HepG2 (cell line): ENCODE measurements at regions not wholly inside any gene's neighbourhood (a gene's known extent, or its start where the extent isn't known, plus 50 kb on each side); places are given as distances from the start of the nearest gene placed in this dataset.

ENCODE experiments used
- ATAC-seq: fragments of 200-7000 bp; cut with Tn5 transposase; 3 replicates; pipeline ENCODE4 v1.9.1; 2020; ENCODE audit warnings: mild to moderate bottlenecking, moderate library complexity
- BruUV-seq: library from RNA; stranded (reverse); fragments of 400-500 nt; replicated peaks from 2 replicates; lab custom pipeline; 2021; lab: Mats Ljungman, UMichigan
- CTCF ChIA-PET: fragments of 300-600 bp; formaldehyde crosslinking; extraction: SDS; loops from one replicate; lab custom pipeline; 2021; ENCODE audit warnings: low total read pairs, inconsistent platforms, low intra/inter-chr PET ratio; lab: Yijun Ruan, JAX
- POLR2A ChIA-PET: fragments of 350-600 bp; sonication (Branson Sonifier 250); formaldehyde crosslinking; loops from one replicate; lab custom pipeline; 2020; ENCODE audit warnings: antibody characterized with exemption, inconsistent platforms; lab: Yijun Ruan, JAX
- DNase-seq: peaks from one replicate; pipeline ENCODE4 v3.0.0-alpha.2; 2015; ENCODE audit warnings: low spot score
- FAIRE-seq: peaks from 3 replicates; lab custom pipeline; 2011; peaks lifted over from hg19 to GRCh38; lab: Jason Lieb, UNC
- H2AFZ ChIP-seq: one replicate; pipeline ENCODE4 v1.6.1; 2011; ENCODE audit warnings: low read length, inconsistent platforms
- H3K27ac ChIP-seq: fragments of 300-600 bp; 3 replicates; pipeline ENCODE4 v1.8.0; 2011; ENCODE audit warnings: mixed run types, mild to moderate bottlenecking, mixed read lengths, low read length, inconsistent platforms; ENCODE audit not compliant: insufficient read depth; ENCODE audit errors: extremely low read length
- H3K27me3 ChIP-seq, 2 experiments: fragments of 200-600 bp in 1 of 2; 2 replicates in 1 of 2; 3 replicates in 1 of 2; pipeline versions ENCODE4 v1.6.0 to v1.8.0; 2011; ENCODE audit warnings: low read length in 2 of 2, mild to moderate bottlenecking in 2 of 2, moderate library complexity in 2 of 2, inconsistent platforms in 1 of 2; ENCODE audit not compliant: insufficient read depth in 2 of 2, control insufficient read depth in 1 of 2
- H3K36me3 ChIP-seq, 2 experiments: fragments of 200-600 bp in 1 of 2; replicated peaks in 1 of 2; 2 replicates in 1 of 2; 3 replicates in 1 of 2; pipeline versions ENCODE4 v1.5.1 to v1.8.0; 2011; ENCODE audit warnings: low read length in 2 of 2, inconsistent platforms in 1 of 2; ENCODE audit not compliant: insufficient read depth in 2 of 2, control insufficient read depth in 1 of 2
- H3K4me1 ChIP-seq: 2 replicates; pipeline ENCODE4 v1.5.1; 2012; ENCODE audit warnings: low read length, inconsistent platforms; ENCODE audit not compliant: insufficient read depth
- H3K4me2 ChIP-seq: 2 replicates; pipeline ENCODE4 v1.6.0; 2011; ENCODE audit warnings: low read depth, low read length, inconsistent platforms
- H3K4me3 ChIP-seq, 3 experiments: fragments of 200-600 bp in 1 of 3; sonication (generic), shearing (Covaris generic) in 1 of 3; replicated peaks in 1 of 3; 2 replicates each; pipeline ENCODE4 v1.5.1; 2011 to 2016; ENCODE audit warnings: low read length in 3 of 3, inconsistent platforms in 2 of 3, low read depth in 2 of 3, mild to moderate bottlenecking in 2 of 3, control low read depth in 1 of 3, mixed read lengths in 1 of 3; ENCODE audit not compliant: insufficient read depth in 1 of 3
- H3K79me2 ChIP-seq: one replicate; pipeline ENCODE4 v1.6.1; 2011; ENCODE audit warnings: low read length, inconsistent platforms; ENCODE audit not compliant: insufficient read depth
- H3K9ac ChIP-seq: 2 replicates; pipeline ENCODE4 v1.6.0; 2011; ENCODE audit warnings: mild to moderate bottlenecking, low read depth, low read length, inconsistent platforms; ENCODE audit not compliant: insufficient read depth
- H3K9me3 ChIP-seq: 2 replicates; pipeline ENCODE4 v1.5.1; 2012; ENCODE audit warnings: mild to moderate bottlenecking, low read length
- H4K20me1 ChIP-seq: 2 replicates; pipeline ENCODE4 v1.6.0; 2011; ENCODE audit warnings: inconsistent platforms, mild to moderate bottlenecking, low read length, moderate library complexity; ENCODE audit not compliant: insufficient read depth
- CHD2 ChIP-seq: IDR thresholded peaks from 2 replicates; pipeline ENCODE4 v1.6.1; 2011; ENCODE audit warnings: low read depth, low read length, improper control_type of control experiment
- NR1H2 ChIP-seq: sonication (generic); formaldehyde crosslinking; IDR thresholded peaks from 2 replicates; pipeline ENCODE4 v1.8.1; 2022; ENCODE audit warnings: low read depth, missing genetic modification reagents, borderline replicate concordance
- PAX8 ChIP-seq: sonication (generic); formaldehyde crosslinking; IDR thresholded peaks from 2 replicates; pipeline ENCODE4 v1.8.0; 2022; ENCODE audit warnings: mild to moderate bottlenecking, missing genetic modification reagents, borderline replicate concordance
- RELA ChIP-seq: sonication (generic); formaldehyde crosslinking; IDR thresholded peaks from 2 replicates; pipeline ENCODE4 v1.4.0; 2020; ENCODE audit warnings: missing genetic modification reagents
- TBP ChIP-seq: sonication (generic); formaldehyde crosslinking; IDR thresholded peaks from 2 replicates; pipeline ENCODE4 v1.5.0; 2020; ENCODE audit warnings: missing genetic modification reagents
- TOPORS ChIP-seq: sonication (generic); formaldehyde crosslinking; IDR thresholded peaks from 2 replicates; pipeline ENCODE4 v1.8.0; 2023; ENCODE audit warnings: mild to moderate bottlenecking, missing genetic modification reagents
- ZNF263 ChIP-seq: sonication (generic); formaldehyde crosslinking; IDR thresholded peaks from 2 replicates; pipeline ENCODE4 v1.4.0; 2020; ENCODE audit warnings: missing genetic modification reagents
- ZNF550 ChIP-seq: sonication (generic); formaldehyde crosslinking; IDR thresholded peaks from 2 replicates; pipeline ENCODE4 v1.4.0; 2020; ENCODE audit warnings: mild to moderate bottlenecking, missing genetic modification reagents, borderline replicate concordance
- ZSCAN25 ChIP-seq: sonication (generic); formaldehyde crosslinking; IDR thresholded peaks from 2 replicates; pipeline ENCODE4 v1.8.0; 2022; ENCODE audit warnings: mild to moderate bottlenecking, missing genetic modification reagents
- WGBS: methylation state at CpG from one replicate; pipeline ENCODE4 v1.1.6; 2017; ENCODE audit warnings: low lambda C conversion rate; 5-methylcytosine and 5-hydroxymethylcytosine counted together
- in situ Hi-C: cut with HindIII; loops from 2 replicates; pipeline ENCODE4 v1.10.0; 2017; ENCODE audit warnings: low pct_unique_long_range_greater_than_20kb; ENCODE audit not compliant: extremely low pct_ligation_motif_present
- intact Hi-C: fragments of 100-400 bp; cut with micrococcal nuclease; formaldehyde crosslinking; loops from one replicate; pipeline ENCODE4 v1.10.0; 2022; ENCODE audit not compliant: unreplicated experiment
- TF ChIP-seq, protein P1 (sequence below): IDR thresholded peaks from 2 replicates; pipeline ENCODE4 v1.6.1; 2016; ENCODE audit warnings: missing genetic modification reagents, missing compliant biosample characterization

DNA sequence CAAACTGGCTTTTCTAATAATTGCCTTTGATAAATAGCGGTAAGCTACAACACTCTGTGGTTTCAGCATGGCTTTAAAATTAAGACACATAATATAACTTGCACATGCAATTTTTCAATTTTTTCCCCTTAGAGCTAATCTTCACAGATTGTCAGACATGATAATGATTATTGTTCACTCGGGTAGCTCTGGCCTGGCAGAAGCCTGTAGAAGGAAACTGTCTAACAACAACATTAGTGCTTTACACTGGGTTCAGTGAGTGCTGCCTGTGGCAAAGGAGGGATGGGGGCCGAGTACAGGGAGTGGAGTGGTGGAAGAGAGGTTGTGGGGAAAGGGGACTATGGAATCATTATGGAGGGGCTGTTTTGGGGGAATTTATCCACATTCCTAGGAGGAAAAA lies 67.2 kb upstream of the AUTS2 start (continued):
- TF ChIP-seq PAX8 (CRISPR knock-in tag) = no peak
- TF ChIP-seq ZSCAN25 (CRISPR knock-in tag) = no peak
- TF ChIP-seq ZNF263 (CRISPR knock-in tag) = no peak

DNA sequence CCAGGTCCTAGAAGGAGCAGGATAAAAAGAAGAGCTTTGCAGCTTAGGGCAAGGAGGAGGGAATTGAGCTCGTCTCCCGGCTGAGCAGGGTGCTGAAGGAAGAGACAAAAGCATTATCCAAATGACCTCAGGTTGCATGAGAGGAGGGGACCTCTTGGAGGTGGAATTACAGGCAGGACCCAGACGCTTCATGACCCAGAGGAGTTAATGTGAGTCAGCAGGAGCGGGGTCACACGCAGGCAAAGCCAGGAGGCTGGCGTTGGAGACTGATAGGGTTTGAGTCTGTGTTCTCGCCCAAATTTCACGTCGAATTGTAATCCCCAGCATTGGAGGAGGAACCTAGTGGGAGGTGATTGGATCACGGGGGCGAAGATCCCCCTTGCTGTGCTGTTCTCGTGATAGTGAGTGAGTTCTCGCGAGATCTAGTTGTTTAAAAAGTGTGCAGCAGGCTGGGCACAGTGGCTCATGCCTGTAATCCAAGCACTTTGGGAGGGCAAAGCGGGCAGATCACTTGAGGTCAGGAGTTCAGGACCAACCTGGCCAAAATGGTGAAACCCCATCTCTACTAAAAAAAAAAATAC lies 63.7 kb upstream of the AUTS2 start:
- H3K9me3 ChIP-seq = no peaks in the 10 kb centered on the region
- H3K4me3 ChIP-seq = no peak overlapping the region
- H3K4me1 ChIP-seq = no peaks in the 10 kb centered on the region
- H3K4me2 ChIP-seq = peak overlapping the region; percentile 18; the same call in 1 of the 2 replicates
- no peak for FAIRE-seq
- in situ Hi-C loops = no loop called here
- H3K27me3 ChIP-seq = no peaks in the 10 kb centered on the region; a peak in 1 of 5 replicates
- no peaks in the 10 kb centered on the region for H3K36me3 ChIP-seq
- TF ChIP-seq CHD2 (peak; percentile 72; the same call in 1 of the 2 replicates), TBP (CRISPR knock-in tag) (no peak)
- TF ChIP-seq, all 625 proteins: peak for 1
- POLR2A ChIA-PET = no interaction called here
- CTCF ChIA-PET = no interaction called here
- Histone ChIP-seq H3K9ac (no peak overlapping the region), H3K27ac (no peak overlapping the region), H3K79me2 (no peaks in the 10 kb centered on the region), H4K20me1 (no peaks in the 10 kb centered on the region), H2AFZ (peak overlapping the region; percentile 42)
- ATAC-seq = no peak
- no TSS peak for BruUV-seq
- no peak for DNase-seq
- 7% methylated on average over 10 of the region's 15 CpGs for WGBS
- intact Hi-C loops = no loop called here

DNA sequence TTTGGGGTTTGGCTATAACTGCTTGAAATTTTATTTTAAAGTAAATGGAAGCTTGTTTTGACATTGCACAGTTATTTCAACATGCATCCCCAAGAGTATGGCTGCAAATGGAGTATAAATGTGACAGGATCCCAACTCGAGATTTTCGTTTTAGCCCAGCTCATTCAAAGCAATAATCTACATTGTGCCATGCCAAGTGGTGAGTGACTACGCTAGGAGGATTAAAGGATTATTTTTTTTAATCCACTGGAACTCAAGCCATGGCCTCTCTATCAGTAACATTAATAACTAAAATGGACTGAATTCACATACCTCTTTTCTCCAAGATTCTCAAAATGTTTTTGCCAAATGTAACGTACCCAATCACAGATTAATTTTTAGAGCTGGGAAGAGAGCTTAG lies 60.6 kb upstream of the AUTS2 start:
- Histone ChIP-seq H3K27ac (no peak overlapping the region), H4K20me1 (no peaks in the 10 kb centered on the region), H3K27me3 (no peaks in the 10 kb centered on the region; a peak in 1 of 5 replicates), H3K9me3 (no peaks in the 10 kb centered on the region), H3K79me2 (no peaks in the 10 kb centered on the region), H3K4me1 (no peaks in the 10 kb centered on the region), H3K4me3 (no peak overlapping the region), H3K4me2 (no peak overlapping the region), H3K9ac (no peak overlapping the region), H3K36me3 (no peaks in the 10 kb centered on the region), H2AFZ (no peak overlapping the region)
- TF ChIP-seq ZNF550 (CRISPR knock-in tag) (no peak), TOPORS (no peak), RELA (CRISPR knock-in tag) (no peak), NR1H2 (CRISPR knock-in tag) (no peak)
- TF ChIP-seq, protein P1, sequence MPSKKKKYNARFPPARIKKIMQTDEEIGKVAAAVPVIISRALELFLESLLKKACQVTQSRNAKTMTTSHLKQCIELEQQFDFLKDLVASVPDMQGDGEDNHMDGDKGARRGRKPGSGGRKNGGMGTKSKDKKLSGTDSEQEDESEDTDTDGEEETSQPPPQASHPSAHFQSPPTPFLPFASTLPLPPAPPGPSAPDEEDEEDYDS (CRISPR knock-in tag) = no peak
- FAIRE-seq (no peak), DNase-seq (no peak), ATAC-seq (no peak)
- ChIA-PET CTCF (no interaction called here), POLR2A (no interaction called here)
- intact Hi-C loops (no loop called here), in situ Hi-C loops (no loop called here)
- BruUV-seq = no TSS peak
- 19% methylated on average over 4 of the region's 4 CpGs for WGBS
